Panc1 (cell line): ENCODE measurements at regions not wholly inside any gene's neighbourhood (a gene's known extent, or its start where the extent isn't known, plus 50 kb on each side); places are given as distances from the start of the nearest gene placed in this dataset.

Source experiments
- ATAC-seq: fragments of 200-7000 bp; cut with Tn5 transposase; 2 replicates; pipeline ENCODE4 v1.9.1; 2020; ENCODE audit warnings: mild to moderate bottlenecking, moderate library complexity
- BruUV-seq: library from RNA; stranded (reverse); fragments of 400-500 nt; replicated peaks from 2 replicates; lab custom pipeline; 2021; lab: Mats Ljungman, UMichigan
- CTCF ChIA-PET: fragments of 300-600 bp; sonication (Branson Sonifier 250); formaldehyde crosslinking; loops from one replicate; lab custom pipeline; 2022; ENCODE audit warnings: antibody characterized with exemption; lab: Charles Lee
- POLR2A ChIA-PET: fragments of 300-600 bp; sonication (Branson Sonifier 250); formaldehyde crosslinking; loops from one replicate; lab custom pipeline; 2022; ENCODE audit warnings: antibody characterized with exemption; lab: Charles Lee
- DNase-seq: peaks from one replicate; pipeline ENCODE4 v3.0.0-alpha.2; 2010; ENCODE audit warnings: low read depth, low spot score
- H3K27ac ChIP-seq: 2 replicates; pipeline ENCODE4 v1.5.1; 2011; ENCODE audit warnings: mild to moderate bottlenecking, low read length, inconsistent platforms
- H3K27me3 ChIP-seq: fragments of 200-500 bp; sonication (Bioruptor generic); 2 replicates; pipeline ENCODE4 v1.6.0; 2014; ENCODE audit warnings: low read length, inconsistent platforms; ENCODE audit not compliant: control insufficient read depth, insufficient read depth
- H3K36me3 ChIP-seq: fragments of 200-500 bp; sonication (Bioruptor generic); 2 replicates; pipeline ENCODE4 v1.5.1; 2014; ENCODE audit warnings: inconsistent platforms, mild to moderate bottlenecking, low read length, moderate library complexity; ENCODE audit not compliant: control insufficient read depth, insufficient read depth
- H3K4me1 ChIP-seq: 2 replicates; pipeline ENCODE4 v1.5.1; 2011; ENCODE audit warnings: inconsistent platforms, mild to moderate bottlenecking, low read length, moderate library complexity; ENCODE audit not compliant: control insufficient read depth, insufficient read depth
- H3K4me3 ChIP-seq, 2 experiments: 2 replicates each; pipeline ENCODE4 v1.5.1; 2011 to 2012; ENCODE audit warnings: low read depth in 2 of 2, low read length in 2 of 2, mild to moderate bottlenecking in 2 of 2, inconsistent platforms in 1 of 2, moderate library complexity in 1 of 2
- H3K9me3 ChIP-seq: fragments of 200-500 bp; sonication (Bioruptor generic); 2 replicates; pipeline ENCODE4 v1.5.1; 2014; ENCODE audit warnings: low read depth, mild to moderate bottlenecking, inconsistent platforms, low read length, moderate library complexity; ENCODE audit not compliant: control insufficient read depth, insufficient read depth
- POLR2AphosphoS5 ChIP-seq: IDR thresholded peaks from 2 replicates; pipeline ENCODE4 v1.6.1; 2012; ENCODE audit warnings: mild to moderate bottlenecking, low read depth, low read length, moderate library complexity
- SIN3A ChIP-seq: IDR thresholded peaks from 2 replicates; pipeline ENCODE4 v1.6.1; 2012; ENCODE audit warnings: low read depth, mild to moderate bottlenecking, low read length, moderate library complexity, borderline replicate concordance; ENCODE audit not compliant: insufficient read depth
- TCF7L2 ChIP-seq: IDR thresholded peaks from 2 replicates; pipeline ENCODE4 v1.6.1; 2011; ENCODE audit warnings: mild to moderate bottlenecking, low read depth, low read length, inconsistent platforms
- in situ Hi-C: cut with HindIII; loops from 2 replicates; pipeline ENCODE4 v1.10.0; 2016; ENCODE audit warnings: low sequenced_read_pairs, low pct_unique_long_range_greater_than_20kb
- intact Hi-C: fragments of 100-400 bp; cut with micrococcal nuclease; formaldehyde crosslinking; loops from one replicate; pipeline ENCODE4 v1.10.0; 2022; ENCODE audit not compliant: unreplicated experiment
- TF ChIP-seq, protein P1 (sequence below): fragments of 450-650 bp; IDR thresholded peaks from 2 replicates; pipeline ENCODE4 v1.5.1; 2017; ENCODE audit warnings: mild to moderate bottlenecking
- TF ChIP-seq, protein P2 (sequence below), 2 experiments: IDR thresholded peaks; 2 replicates each; pipeline ENCODE4 v1.6.1; 2011 to 2012; ENCODE audit warnings: low read depth in 2 of 2, control low read depth in 1 of 2, low read length in 1 of 2, mild to moderate bottlenecking in 1 of 2, moderate library complexity in 1 of 2; ENCODE audit not compliant: insufficient read depth in 1 of 2

DNA sequence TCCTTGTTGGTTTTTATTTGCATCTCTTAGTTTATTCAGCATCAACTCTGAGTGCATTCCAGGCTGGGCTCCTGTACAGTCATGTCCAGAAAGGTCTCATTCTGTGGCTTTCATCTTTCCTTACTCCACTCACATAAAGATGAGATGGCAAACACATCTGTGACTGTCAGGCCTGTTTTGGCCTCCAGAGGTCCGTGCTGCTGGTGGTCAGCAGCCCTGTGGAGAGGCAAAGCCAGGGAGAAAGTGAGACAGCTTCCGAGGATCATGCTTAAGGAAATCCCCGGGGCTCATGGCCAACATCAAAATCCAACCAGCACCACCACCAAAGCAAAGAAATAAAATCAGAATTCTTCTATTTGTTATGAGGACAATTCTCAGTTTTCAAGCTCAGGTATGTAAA, 96.1 kb upstream of the HIVEP3 start:
- Histone ChIP-seq H3K4me3 (no peak overlapping the region), H3K9me3 (peaks cover 18% of the 10 kb centered on the region; the same call in 1 of the 2 replicates), H3K27ac (no peak overlapping the region), H3K36me3 (no peaks in the 10 kb centered on the region), H3K4me1 (no peaks in the 10 kb centered on the region; the same call in 1 of the 2 replicates), H3K27me3 (no peaks in the 10 kb centered on the region)
- no TSS peak for BruUV-seq
- ChIA-PET POLR2A (no interaction called here), CTCF (no interaction called here)
- no peak for ATAC-seq
- intact Hi-C loops: no loop called here
- DNase-seq: no peak
- TF ChIP-seq POLR2AphosphoS5 (no peak), SIN3A (no peak), TCF7L2 (no peak)
- TF ChIP-seq, protein P1, sequence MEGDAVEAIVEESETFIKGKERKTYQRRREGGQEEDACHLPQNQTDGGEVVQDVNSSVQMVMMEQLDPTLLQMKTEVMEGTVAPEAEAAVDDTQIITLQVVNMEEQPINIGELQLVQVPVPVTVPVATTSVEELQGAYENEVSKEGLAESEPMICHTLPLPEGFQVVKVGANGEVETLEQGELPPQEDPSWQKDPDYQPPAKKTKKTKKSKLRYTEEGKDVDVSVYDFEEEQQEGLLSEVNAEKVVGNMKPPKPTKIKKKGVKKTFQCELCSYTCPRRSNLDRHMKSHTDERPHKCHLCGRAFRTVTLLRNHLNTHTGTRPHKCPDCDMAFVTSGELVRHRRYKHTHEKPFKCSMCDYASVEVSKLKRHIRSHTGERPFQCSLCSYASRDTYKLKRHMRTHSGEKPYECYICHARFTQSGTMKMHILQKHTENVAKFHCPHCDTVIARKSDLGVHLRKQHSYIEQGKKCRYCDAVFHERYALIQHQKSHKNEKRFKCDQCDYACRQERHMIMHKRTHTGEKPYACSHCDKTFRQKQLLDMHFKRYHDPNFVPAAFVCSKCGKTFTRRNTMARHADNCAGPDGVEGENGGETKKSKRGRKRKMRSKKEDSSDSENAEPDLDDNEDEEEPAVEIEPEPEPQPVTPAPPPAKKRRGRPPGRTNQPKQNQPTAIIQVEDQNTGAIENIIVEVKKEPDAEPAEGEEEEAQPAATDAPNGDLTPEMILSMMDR: no peak
- TF ChIP-seq, protein P2, sequence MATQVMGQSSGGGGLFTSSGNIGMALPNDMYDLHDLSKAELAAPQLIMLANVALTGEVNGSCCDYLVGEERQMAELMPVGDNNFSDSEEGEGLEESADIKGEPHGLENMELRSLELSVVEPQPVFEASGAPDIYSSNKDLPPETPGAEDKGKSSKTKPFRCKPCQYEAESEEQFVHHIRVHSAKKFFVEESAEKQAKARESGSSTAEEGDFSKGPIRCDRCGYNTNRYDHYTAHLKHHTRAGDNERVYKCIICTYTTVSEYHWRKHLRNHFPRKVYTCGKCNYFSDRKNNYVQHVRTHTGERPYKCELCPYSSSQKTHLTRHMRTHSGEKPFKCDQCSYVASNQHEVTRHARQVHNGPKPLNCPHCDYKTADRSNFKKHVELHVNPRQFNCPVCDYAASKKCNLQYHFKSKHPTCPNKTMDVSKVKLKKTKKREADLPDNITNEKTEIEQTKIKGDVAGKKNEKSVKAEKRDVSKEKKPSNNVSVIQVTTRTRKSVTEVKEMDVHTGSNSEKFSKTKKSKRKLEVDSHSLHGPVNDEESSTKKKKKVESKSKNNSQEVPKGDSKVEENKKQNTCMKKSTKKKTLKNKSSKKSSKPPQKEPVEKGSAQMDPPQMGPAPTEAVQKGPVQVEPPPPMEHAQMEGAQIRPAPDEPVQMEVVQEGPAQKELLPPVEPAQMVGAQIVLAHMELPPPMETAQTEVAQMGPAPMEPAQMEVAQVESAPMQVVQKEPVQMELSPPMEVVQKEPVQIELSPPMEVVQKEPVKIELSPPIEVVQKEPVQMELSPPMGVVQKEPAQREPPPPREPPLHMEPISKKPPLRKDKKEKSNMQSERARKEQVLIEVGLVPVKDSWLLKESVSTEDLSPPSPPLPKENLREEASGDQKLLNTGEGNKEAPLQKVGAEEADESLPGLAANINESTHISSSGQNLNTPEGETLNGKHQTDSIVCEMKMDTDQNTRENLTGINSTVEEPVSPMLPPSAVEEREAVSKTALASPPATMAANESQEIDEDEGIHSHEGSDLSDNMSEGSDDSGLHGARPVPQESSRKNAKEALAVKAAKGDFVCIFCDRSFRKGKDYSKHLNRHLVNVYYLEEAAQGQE (IDR thresholded peaks at IDR 0.05; ENCODE audit: insufficient read depth in 1 of 2, low read depth in 2 of 2, low read length in 1 of 2): no peak
- in situ Hi-C loops: no loop called here

GRCh38 chr1:42013881-42014470, 95.3 kb upstream of the HIVEP3 start:
- no TSS peak for BruUV-seq
- in situ Hi-C loops (no loop called here), intact Hi-C loops (no loop called here)
- ChIA-PET POLR2A (interaction anchor here (0.6 kb wide), 1 partner anchor 252 kb away, joined by 4 read pairs; no protein-coding TSS in a partner anchor), CTCF (no interaction called here)
- Histone ChIP-seq H3K9me3 (peaks cover 10% of the 10 kb centered on the region; the same call in 1 of the 2 replicates), H3K4me3 (no peak overlapping the region), H3K27ac (no peak overlapping the region), H3K4me1 (no peaks in the 10 kb centered on the region; the same call in 1 of the 2 replicates), H3K27me3 (no peaks in the 10 kb centered on the region), H3K36me3 (no peaks in the 10 kb centered on the region)
- DNase-seq (no peak), ATAC-seq (no peak)
- TF ChIP-seq, protein P1: no peak
- TF ChIP-seq, protein P2 (IDR thresholded peaks at IDR 0.05; ENCODE audit: insufficient read depth in 1 of 2, low read depth in 2 of 2, low read length in 1 of 2): no peak
- TF ChIP-seq SIN3A: no peak
- TF ChIP-seq POLR2AphosphoS5: no peak
- no peak for TF ChIP-seq TCF7L2
